Spleen (tissue), 7 donors: ENCODE measurements at regions not wholly inside any gene's neighbourhood (a gene's known extent, or its start where the extent isn't known, plus 50 kb on each side); places are given as distances from the start of the nearest gene placed in this dataset.

Experiments
- POLR2A ChIP-seq, 3 donors: fragments of 450-650 bp; IDR thresholded peaks; one replicate each; pipeline ENCODE4 v1.5.1; 2017; ENCODE audit warnings: antibody characterized with exemption in 3 of 3, mild to moderate bottlenecking in 1 of 3
- POLR2AphosphoS5 ChIP-seq, 3 donors: sonication (generic); formaldehyde crosslinking; IDR thresholded peaks; one replicate each; pipeline ENCODE4 v1.5.1; 2017; ENCODE audit warnings: antibody characterized with exemption in 3 of 3
- TF ChIP-seq, protein P1 (sequence below), 11 experiments: fragments of 200-600 bp in 7 of 11; fragments of 450-650 bp in 4 of 11; sonication (generic) in 4 of 11; IDR thresholded peaks in 8 of 11; conservative IDR thresholded peaks in 3 of 11; 1 replicate in 7 of 11; 2 replicates in 4 of 11; pipeline versions ENCODE4 v1.4.0 to v1.8.0; 2016 to 2021; ENCODE audit warnings: antibody characterized with exemption in 11 of 11, inconsistent platforms in 4 of 11, mild to moderate bottlenecking in 1 of 11
- donor health status: DM: no; HTN: no; CAD: no; lungs with moderate emphysema.
- donor health status: DM: no; HTN: no; CAD: no.
- donor health status: DM: no; HTN: no; CAD: no.

DNA sequence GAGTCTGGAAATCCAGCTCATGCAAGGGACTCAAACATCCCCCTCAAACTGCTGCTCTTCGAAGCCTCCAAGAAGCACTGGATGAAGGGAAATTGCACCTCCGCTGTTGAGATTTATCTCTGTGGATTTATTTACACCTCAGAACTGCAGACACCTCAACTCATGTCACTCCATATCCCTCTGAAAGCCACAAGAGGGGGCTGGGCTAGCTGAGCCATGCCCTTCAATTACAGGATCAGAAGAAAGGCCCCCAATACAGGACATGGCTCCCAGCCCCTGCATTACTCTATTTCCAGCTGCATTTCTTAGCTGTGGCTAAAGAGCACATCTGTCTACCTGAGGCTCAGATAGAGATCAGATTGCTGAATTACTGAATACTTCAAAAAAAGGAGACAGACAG is 103.1 kb upstream of the DYNLRB2 start:
- TF ChIP-seq, protein P1, sequence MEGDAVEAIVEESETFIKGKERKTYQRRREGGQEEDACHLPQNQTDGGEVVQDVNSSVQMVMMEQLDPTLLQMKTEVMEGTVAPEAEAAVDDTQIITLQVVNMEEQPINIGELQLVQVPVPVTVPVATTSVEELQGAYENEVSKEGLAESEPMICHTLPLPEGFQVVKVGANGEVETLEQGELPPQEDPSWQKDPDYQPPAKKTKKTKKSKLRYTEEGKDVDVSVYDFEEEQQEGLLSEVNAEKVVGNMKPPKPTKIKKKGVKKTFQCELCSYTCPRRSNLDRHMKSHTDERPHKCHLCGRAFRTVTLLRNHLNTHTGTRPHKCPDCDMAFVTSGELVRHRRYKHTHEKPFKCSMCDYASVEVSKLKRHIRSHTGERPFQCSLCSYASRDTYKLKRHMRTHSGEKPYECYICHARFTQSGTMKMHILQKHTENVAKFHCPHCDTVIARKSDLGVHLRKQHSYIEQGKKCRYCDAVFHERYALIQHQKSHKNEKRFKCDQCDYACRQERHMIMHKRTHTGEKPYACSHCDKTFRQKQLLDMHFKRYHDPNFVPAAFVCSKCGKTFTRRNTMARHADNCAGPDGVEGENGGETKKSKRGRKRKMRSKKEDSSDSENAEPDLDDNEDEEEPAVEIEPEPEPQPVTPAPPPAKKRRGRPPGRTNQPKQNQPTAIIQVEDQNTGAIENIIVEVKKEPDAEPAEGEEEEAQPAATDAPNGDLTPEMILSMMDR (IDR thresholded peaks at IDR 0.05 in 8 of 11, conservative IDR thresholded peaks at IDR 0.05 in 3 of 11): no peak
- TF ChIP-seq POLR2A (IDR thresholded peaks at IDR 0.05) (no peak), POLR2AphosphoS5 (IDR thresholded peaks at IDR 0.05) (no peak)
